DMS53 treated with DMSO at 0.1 percent for 48 hours (cell line): ENCODE measurements at regions not wholly inside any gene's neighbourhood (a gene's known extent, or its start where the extent isn't known, plus 50 kb on each side); places are given as distances from the start of the nearest gene placed in this dataset.

Source experiments
- DNase-seq: peaks from one replicate; lab custom pipeline; 2025; ENCODE audit not compliant: unreplicated experiment; lab: John Stamatoyannopoulos, UW

- DNase-seq = no peak
These were observed 1334.0 kb downstream of the TBC1D22A start for GRCh38 chr22:48096411-48096810.

GRCh38 chr22:48093981-48094380 lies 1331.5 kb downstream of the TBC1D22A start:
- DNase-seq = no peak

GRCh38 chr22:48092866-48093265 lies 1330.4 kb downstream of the TBC1D22A start:
- DNase-seq = no peak

- no peak for DNase-seq
These were observed 1329.3 kb downstream of the TBC1D22A start for GRCh38 chr22:48091656-48092223.

GRCh38 chr22:48091060-48091650 lies 1328.7 kb downstream of the TBC1D22A start:
- no peak for DNase-seq

- DNase-seq = no peak
These were observed 1327.9 kb downstream of the TBC1D22A start for GRCh38 chr22:48090332-48090672.

- no peak for DNase-seq
These were observed 1327.3 kb downstream of the TBC1D22A start for GRCh38 chr22:48089601-48090331.

GRCh38 chr22:48088926-48089536 lies 1326.6 kb downstream of the TBC1D22A start:
- DNase-seq = no peak

GRCh38 chr22:48088251-48088650 lies 1325.8 kb downstream of the TBC1D22A start:
- DNase-seq = no peak

GRCh38 chr22:48085901-48086645 lies 1323.6 kb downstream of the TBC1D22A start:
- no peak for DNase-seq

- DNase-seq = no peak
These were observed 1322.2 kb downstream of the TBC1D22A start for GRCh38 chr22:48084729-48085050.

GRCh38 chr22:48084041-48084728 lies 1321.7 kb downstream of the TBC1D22A start:
- no peak for DNase-seq

GRCh38 chr22:48083502-48083901 lies 1321.1 kb downstream of the TBC1D22A start:
- DNase-seq = no peak

GRCh38 chr22:48082284-48082683 lies 1319.8 kb downstream of the TBC1D22A start:
- no peak for DNase-seq

- DNase-seq = no peak
These were observed 1318.8 kb downstream of the TBC1D22A start for GRCh38 chr22:48081281-48081680.

GRCh38 chr22:48080316-48081165 lies 1318.1 kb downstream of the TBC1D22A start:
- no peak for DNase-seq

GRCh38 chr22:48079505-48080290 lies 1317.2 kb downstream of the TBC1D22A start:
- DNase-seq = no peak

GRCh38 chr22:48078825-48079224 lies 1316.4 kb downstream of the TBC1D22A start:
- no peak for DNase-seq

- DNase-seq = no peak
These were observed 1315.2 kb downstream of the TBC1D22A start for GRCh38 chr22:48077699-48078098.
